H1 (cell line): ENCODE measurements at regions not wholly inside any gene's neighbourhood (a gene's known extent, or its start where the extent isn't known, plus 50 kb on each side); places are given as distances from the start of the nearest gene placed in this dataset.

Source experiments
- CTBP2 ChIP-seq: IDR thresholded peaks from 2 replicates; pipeline ENCODE4 v1.7.0; 2011; ENCODE audit warnings: borderline replicate concordance, mild to moderate bottlenecking, moderate library complexity, mixed read lengths, low read length; ENCODE audit not compliant: insufficient read depth, insufficient read length
- EP300 ChIP-seq, 2 experiments: IDR thresholded peaks; 1 replicate in 1 of 2; 2 replicates in 1 of 2; pipeline ENCODE4 v1.6.1; 2011 to 2012; ENCODE audit warnings: low read depth in 2 of 2, low read length in 2 of 2, mild to moderate bottlenecking in 2 of 2, borderline replicate concordance in 1 of 2, inconsistent platforms in 1 of 2, moderate library complexity in 1 of 2
- MAX ChIP-seq: IDR thresholded peaks from 2 replicates; pipeline ENCODE4 v1.6.1; 2012; ENCODE audit warnings: inconsistent platforms
- RFX5 ChIP-seq: IDR thresholded peaks from 2 replicates; pipeline ENCODE4 v1.6.1; 2011; ENCODE audit warnings: low read depth, low read length, improper control_type of control experiment, borderline replicate concordance
- SP1 ChIP-seq: IDR thresholded peaks from 2 replicates; pipeline ENCODE4 v1.6.1; 2011; ENCODE audit warnings: low read depth, low read length

GRCh38 chr4:84276752-84277151, 222.3 kb downstream of the NKX6-1 start (continued):
- TF ChIP-seq RFX5 (no peak), EP300 (IDR thresholded peaks at IDR 0.05; ENCODE audit: borderline replicate concordance in 1 of 2, low read depth in 2 of 2, low read length in 2 of 2) (no peak), CTBP2 (no peak), SP1 (no peak), MAX (no peak)
